ENCODE measurements at regions not wholly inside any gene's neighbourhood (a gene's known extent, or its start where the extent isn't known, plus 50 kb on each side); places are given as distances from the start of the nearest gene placed in this dataset.

GRCh38 chr4:1539859-1540600 is 133.8 kb upstream of the NKX1-1 start:
- no peak for TF ChIP-seq EZH2 (IDR thresholded peaks at IDR 0.05; ENCODE audit: borderline replicate concordance, insufficient read depth, low read depth, low read length, poor library complexity, severe bottlenecking)
- TF ChIP-seq, protein P1, sequence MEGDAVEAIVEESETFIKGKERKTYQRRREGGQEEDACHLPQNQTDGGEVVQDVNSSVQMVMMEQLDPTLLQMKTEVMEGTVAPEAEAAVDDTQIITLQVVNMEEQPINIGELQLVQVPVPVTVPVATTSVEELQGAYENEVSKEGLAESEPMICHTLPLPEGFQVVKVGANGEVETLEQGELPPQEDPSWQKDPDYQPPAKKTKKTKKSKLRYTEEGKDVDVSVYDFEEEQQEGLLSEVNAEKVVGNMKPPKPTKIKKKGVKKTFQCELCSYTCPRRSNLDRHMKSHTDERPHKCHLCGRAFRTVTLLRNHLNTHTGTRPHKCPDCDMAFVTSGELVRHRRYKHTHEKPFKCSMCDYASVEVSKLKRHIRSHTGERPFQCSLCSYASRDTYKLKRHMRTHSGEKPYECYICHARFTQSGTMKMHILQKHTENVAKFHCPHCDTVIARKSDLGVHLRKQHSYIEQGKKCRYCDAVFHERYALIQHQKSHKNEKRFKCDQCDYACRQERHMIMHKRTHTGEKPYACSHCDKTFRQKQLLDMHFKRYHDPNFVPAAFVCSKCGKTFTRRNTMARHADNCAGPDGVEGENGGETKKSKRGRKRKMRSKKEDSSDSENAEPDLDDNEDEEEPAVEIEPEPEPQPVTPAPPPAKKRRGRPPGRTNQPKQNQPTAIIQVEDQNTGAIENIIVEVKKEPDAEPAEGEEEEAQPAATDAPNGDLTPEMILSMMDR (IDR thresholded peaks at IDR 0.05): no peak
